Right atrium auricular region (tissue), 2 donors: ENCODE measurements at regions not wholly inside any gene's neighbourhood (a gene's known extent, or its start where the extent isn't known, plus 50 kb on each side); places are given as distances from the start of the nearest gene placed in this dataset.

Source experiments
- DNase-seq: peaks from one replicate; pipeline ENCODE4 v3.0.0-alpha.2; 2019; ENCODE audit warnings: low spot score
- H3K27ac ChIP-seq, 2 donors: fragments of 200-600 bp; sonication (generic); 1 replicate in 1 of 2; 2 replicates in 1 of 2; pipeline ENCODE4 v1.5.1; 2016 to 2019
- H3K27me3 ChIP-seq, 2 donors: fragments of 200-600 bp; sonication (generic); one replicate each; pipeline versions ENCODE4 v1.5.1 to v1.6.0; 2017 to 2019
- H3K36me3 ChIP-seq: fragments of 200-600 bp; sonication (generic); one replicate; pipeline ENCODE4 v1.5.1; 2016
- H3K4me1 ChIP-seq, 2 donors: fragments of 200-600 bp; sonication (generic); one replicate each; pipeline versions ENCODE4 v1.5.1 to v1.6.0; 2017 to 2019
- H3K4me3 ChIP-seq, 2 donors: fragments of 200-600 bp; sonication (generic); 1 replicate in 1 of 2; 2 replicates in 1 of 2; pipeline ENCODE4 v1.5.1; 2017 to 2019; ENCODE audit warnings: mild to moderate bottlenecking in 1 of 2, moderate library complexity in 1 of 2
- H3K9me3 ChIP-seq, 2 donors: fragments of 200-600 bp; sonication (generic); one replicate each; pipeline ENCODE4 v1.5.1; 2019
- CTCF ChIP-seq, 2 donors: fragments of 200-600 bp; sonication (generic); IDR thresholded peaks; one replicate each; pipeline ENCODE4 v1.5.1; 2019; ENCODE audit warnings: antibody characterized with exemption in 2 of 2

- H3K4me3 ChIP-seq: no peak overlapping the region
- H3K9me3 ChIP-seq: no peaks in the 10 kb centered on the region
- DNase-seq: no peak
- no peak for TF ChIP-seq CTCF (IDR thresholded peaks at IDR 0.05)
- no peaks in the 10 kb centered on the region for H3K36me3 ChIP-seq
- H3K27ac ChIP-seq: no peak overlapping the region
- H3K27me3 ChIP-seq: no peaks in the 10 kb centered on the region
- H3K4me1 ChIP-seq: no peaks in the 10 kb centered on the region
These were observed 120.3 kb upstream of the UXS1 start for GRCh38 chr2:106314444-106314843.

GRCh38 chr2:106311041-106311370 is 116.9 kb upstream of the UXS1 start:
- Histone ChIP-seq H3K27ac (no peak overlapping the region), H3K9me3 (no peaks in the 10 kb centered on the region), H3K4me3 (no peak overlapping the region), H3K27me3 (no peaks in the 10 kb centered on the region), H3K36me3 (no peaks in the 10 kb centered on the region), H3K4me1 (no peaks in the 10 kb centered on the region)
- no peak for DNase-seq
- TF ChIP-seq CTCF (IDR thresholded peaks at IDR 0.05): no peak

- Histone ChIP-seq H3K36me3 (no peaks in the 10 kb centered on the region), H3K27me3 (no peaks in the 10 kb centered on the region), H3K27ac (no peak overlapping the region), H3K4me3 (no peak overlapping the region), H3K9me3 (no peaks in the 10 kb centered on the region), H3K4me1 (no peaks in the 10 kb centered on the region)
- no peak for DNase-seq
- TF ChIP-seq CTCF (IDR thresholded peaks at IDR 0.05): no peak
These were observed 113.8 kb upstream of the UXS1 start for GRCh38 chr2:106307860-106308259.

GRCh38 chr2:106306387-106306786 is 112.3 kb upstream of the UXS1 start:
- DNase-seq: no peak
- no peak overlapping the region for H3K4me3 ChIP-seq
- no peak for TF ChIP-seq CTCF (IDR thresholded peaks at IDR 0.05)
- no peaks in the 10 kb centered on the region for H3K9me3 ChIP-seq
- H3K36me3 ChIP-seq: no peaks in the 10 kb centered on the region
- no peak overlapping the region for H3K27ac ChIP-seq
- no peaks in the 10 kb centered on the region for H3K4me1 ChIP-seq
- H3K27me3 ChIP-seq: no peaks in the 10 kb centered on the region

- Histone ChIP-seq H3K4me3 (no peak overlapping the region), H3K36me3 (no peaks in the 10 kb centered on the region), H3K9me3 (no peaks in the 10 kb centered on the region), H3K27ac (no peak overlapping the region), H3K4me1 (no peaks in the 10 kb centered on the region), H3K27me3 (no peaks in the 10 kb centered on the region)
- no peak for TF ChIP-seq CTCF (IDR thresholded peaks at IDR 0.05)
- DNase-seq: no peak
These were observed 110.6 kb upstream of the UXS1 start for GRCh38 chr2:106304612-106305184.

- no peaks in the 10 kb centered on the region for H3K4me1 ChIP-seq
- no peak overlapping the region for H3K27ac ChIP-seq
- no peaks in the 10 kb centered on the region for H3K36me3 ChIP-seq
- DNase-seq: no peak
- H3K9me3 ChIP-seq: no peaks in the 10 kb centered on the region
- H3K27me3 ChIP-seq: no peaks in the 10 kb centered on the region
- no peak for TF ChIP-seq CTCF (IDR thresholded peaks at IDR 0.05)
- no peak overlapping the region for H3K4me3 ChIP-seq
These were observed 105.6 kb upstream of the UXS1 start for GRCh38 chr2:106299696-106300095.
